ENCODE measurements at regions not wholly inside any gene's neighbourhood (a gene's known extent, or its start where the extent isn't known, plus 50 kb on each side); places are given as distances from the start of the nearest gene placed in this dataset.
"Not testable (repeated sequence)": the region's sequence is repeated elsewhere in the genome, so short reads cannot be mapped to it uniquely, and the experiment has no call there.

DNA sequence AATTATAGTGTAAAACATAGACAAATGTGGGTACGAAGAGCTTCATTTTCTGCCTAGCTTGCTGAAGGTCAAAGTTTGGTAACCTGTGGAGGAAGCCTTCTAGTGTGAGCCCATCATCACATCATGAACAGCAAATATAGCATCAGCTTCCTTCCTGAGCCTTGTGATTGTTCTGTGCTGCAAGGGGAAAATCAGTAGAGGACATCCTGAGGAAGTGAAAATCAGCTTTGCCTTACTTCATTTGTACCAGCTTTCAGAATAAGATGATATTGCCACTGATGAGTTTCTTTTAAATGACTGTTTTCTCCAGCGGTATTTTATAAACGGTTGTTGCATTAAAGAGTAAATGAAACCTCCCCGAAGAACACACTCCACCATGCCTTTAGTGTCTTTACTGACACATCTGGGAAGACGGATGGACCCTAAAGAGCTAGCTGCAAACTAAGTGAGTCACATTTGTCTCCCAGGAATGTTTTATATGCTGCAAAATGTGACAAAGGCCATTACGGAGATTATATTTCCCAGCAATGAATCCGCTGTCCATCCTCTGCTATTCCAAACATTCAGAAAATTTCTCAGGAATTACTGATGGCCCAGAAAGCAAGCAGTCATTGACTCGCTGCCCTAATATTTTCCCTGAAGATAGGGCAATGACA lies 1272.8 kb downstream of the SUCLG1 start:
- H3K27ac ChIP-seq: no peak overlapping the region
- H3K4me3 ChIP-seq: no peak overlapping the region
- TF ChIP-seq, protein P1, sequence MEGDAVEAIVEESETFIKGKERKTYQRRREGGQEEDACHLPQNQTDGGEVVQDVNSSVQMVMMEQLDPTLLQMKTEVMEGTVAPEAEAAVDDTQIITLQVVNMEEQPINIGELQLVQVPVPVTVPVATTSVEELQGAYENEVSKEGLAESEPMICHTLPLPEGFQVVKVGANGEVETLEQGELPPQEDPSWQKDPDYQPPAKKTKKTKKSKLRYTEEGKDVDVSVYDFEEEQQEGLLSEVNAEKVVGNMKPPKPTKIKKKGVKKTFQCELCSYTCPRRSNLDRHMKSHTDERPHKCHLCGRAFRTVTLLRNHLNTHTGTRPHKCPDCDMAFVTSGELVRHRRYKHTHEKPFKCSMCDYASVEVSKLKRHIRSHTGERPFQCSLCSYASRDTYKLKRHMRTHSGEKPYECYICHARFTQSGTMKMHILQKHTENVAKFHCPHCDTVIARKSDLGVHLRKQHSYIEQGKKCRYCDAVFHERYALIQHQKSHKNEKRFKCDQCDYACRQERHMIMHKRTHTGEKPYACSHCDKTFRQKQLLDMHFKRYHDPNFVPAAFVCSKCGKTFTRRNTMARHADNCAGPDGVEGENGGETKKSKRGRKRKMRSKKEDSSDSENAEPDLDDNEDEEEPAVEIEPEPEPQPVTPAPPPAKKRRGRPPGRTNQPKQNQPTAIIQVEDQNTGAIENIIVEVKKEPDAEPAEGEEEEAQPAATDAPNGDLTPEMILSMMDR (IDR thresholded peaks at IDR 0.05): no peak
- DNase-seq (ENCODE audit: low spot score): no peak

DNA sequence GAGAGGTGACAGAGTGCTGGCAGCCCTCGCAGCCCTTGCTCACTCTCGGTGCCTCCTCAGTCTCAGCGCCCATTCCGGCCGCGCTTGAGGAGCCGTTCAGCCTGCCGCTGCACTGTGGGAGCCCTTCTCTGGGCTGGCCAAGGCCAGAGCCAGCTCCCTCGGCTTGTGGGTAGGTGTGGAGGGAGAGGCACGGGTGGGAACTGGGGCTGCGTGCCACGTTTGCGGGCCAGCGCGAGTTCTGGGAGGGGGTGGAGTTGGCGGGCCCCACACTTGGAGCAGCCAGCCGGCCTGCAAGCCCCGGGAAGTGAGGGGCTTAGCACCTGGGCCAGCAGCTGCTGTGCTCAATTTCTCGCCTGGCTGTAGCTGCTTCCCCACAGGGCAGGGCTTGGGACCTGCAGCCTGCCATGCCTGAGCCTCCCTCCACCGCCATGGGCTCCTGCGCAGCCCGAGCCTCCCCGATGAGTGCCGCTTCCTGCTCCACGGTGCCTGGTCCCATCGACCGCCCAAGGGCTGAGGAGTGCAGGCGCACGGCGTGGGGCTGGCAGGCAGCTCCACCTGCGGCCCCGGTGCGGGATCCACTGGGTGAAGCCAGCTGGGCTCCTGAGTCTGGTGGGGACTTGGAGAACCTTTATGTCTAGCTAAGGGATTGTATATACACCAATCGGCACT lies 1278.1 kb downstream of the SUCLG1 start:
- not testable (repeated sequence) for H3K27ac ChIP-seq; DNase-seq (ENCODE audit: low spot score); H3K4me3 ChIP-seq

DNA sequence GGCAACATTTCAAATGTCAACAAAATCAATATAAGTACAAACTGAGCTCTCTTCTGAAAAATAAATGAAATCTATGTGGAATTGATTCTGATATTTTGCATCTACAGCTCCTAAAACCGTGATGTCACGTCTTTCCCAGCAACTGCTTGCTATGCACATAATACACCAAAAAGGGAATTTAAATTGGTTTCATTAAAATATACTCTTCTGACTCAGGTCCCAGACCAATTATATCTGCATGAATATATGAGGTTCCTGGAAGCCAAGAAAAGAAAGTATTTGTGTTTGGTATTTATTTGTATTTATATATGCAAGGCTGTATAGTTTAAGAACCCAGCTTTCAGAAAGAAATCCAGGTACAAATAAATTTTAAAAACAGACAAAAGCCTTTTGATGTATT lies 1282.5 kb downstream of the SUCLG1 start:
- DNase-seq (ENCODE audit: low spot score): no peak
- Histone ChIP-seq H3K4me3 (no peak overlapping the region), H3K27ac (no peak overlapping the region)
- TF ChIP-seq, protein P1 (IDR thresholded peaks at IDR 0.05): no peak

DNA sequence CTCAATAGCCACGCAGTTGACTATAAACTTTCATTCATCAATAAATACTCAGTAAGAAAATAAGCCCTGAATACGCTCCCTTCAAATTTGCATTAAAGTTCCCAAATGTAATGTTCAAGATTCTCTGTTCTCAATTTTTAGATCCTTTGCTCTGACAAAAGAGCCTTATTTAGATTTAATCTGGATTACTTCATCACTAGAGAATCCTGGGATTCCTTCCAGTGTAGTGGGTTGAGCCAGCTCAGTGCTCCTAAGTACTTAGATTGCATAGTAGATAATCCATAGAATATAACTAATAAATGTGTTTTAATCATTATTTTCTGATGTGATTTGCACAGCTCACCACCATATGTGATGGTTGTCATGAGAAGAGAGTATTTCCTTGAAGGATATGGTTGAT lies 1286.2 kb downstream of the SUCLG1 start:
- DNase-seq (ENCODE audit: low spot score): no peak
- no peak overlapping the region for H3K27ac ChIP-seq
- TF ChIP-seq, protein P1 (IDR thresholded peaks at IDR 0.05): no peak

DNA sequence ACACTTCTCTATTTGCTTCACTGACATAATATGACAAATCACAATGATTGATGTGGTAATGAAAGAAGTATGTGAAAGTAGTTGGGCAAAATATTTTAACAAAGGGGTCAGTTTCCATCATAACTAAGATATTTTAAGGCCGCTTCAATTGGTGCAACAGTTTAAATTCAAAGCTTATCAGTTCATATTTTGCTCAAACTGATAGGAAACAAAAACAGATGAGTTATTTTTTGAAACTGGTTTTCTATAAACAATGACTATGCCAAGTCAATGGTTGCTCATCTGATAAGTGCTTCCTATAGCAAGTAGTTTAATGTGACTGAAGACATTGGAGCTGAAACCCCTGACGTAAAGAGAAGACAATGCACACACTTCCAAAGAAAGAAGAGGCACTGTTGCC lies 1290.7 kb downstream of the SUCLG1 start:
- no peak for DNase-seq (ENCODE audit: low spot score)
- Histone ChIP-seq H3K4me3 (no peak overlapping the region), H3K27ac (no peak overlapping the region)
- TF ChIP-seq, protein P1 (IDR thresholded peaks at IDR 0.05): no peak

More for the DNA sequence above, 1286.2 kb downstream of the SUCLG1 start:
- H3K4me3 ChIP-seq: no peak overlapping the region

DNA sequence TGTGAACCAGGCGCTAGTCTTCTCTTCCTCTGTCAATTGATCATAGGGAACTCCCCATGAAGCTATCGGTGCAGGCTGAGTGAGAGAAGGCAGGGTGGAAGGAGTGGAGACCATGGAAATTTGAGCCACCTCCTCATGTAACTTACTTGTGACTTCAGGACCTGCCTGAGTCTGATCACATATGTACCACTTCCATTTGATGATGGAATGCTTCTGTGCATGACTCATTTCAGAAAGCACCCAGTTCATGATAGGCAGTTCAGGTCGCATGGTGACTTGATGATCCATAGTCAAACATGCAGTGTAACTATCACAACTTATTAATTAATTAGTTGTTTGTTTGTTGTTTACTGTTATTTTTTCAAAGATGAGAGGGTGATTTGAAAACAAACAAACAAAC lies 1296.7 kb downstream of the SUCLG1 start:
- Histone ChIP-seq H3K4me3 (no peak overlapping the region), H3K27ac (no peak overlapping the region)
- no peak for DNase-seq (ENCODE audit: low spot score)
- TF ChIP-seq, protein P1 (IDR thresholded peaks at IDR 0.05): no peak

DNA sequence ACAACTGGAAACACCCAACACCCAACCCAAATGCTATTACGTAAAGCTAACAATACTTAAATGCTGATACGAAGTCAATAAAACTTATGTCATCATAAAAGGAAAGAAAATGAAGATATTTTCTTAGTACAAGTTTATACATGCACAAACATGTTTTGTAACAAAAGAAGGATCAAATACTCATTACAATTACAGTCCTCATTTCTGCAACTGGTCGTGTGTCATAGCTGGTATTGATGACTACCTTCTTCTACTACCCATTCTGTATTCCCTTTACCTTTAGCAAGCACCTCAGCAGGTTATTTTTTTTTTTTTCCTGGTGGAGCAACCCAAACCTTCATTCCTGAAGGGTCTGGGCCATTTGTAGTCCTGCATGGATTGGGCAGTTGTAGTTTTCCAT lies 1298.5 kb downstream of the SUCLG1 start:
- no peak for DNase-seq (ENCODE audit: low spot score)
- TF ChIP-seq, protein P1 (IDR thresholded peaks at IDR 0.05): no peak
- Histone ChIP-seq H3K4me3 (no peak overlapping the region), H3K27ac (no peak overlapping the region)

All from coronary artery (tissue), 2 donors.